Uterus (tissue), 3 donors: ENCODE measurements at regions not wholly inside any gene's neighbourhood (a gene's known extent, or its start where the extent isn't known, plus 50 kb on each side); places are given as distances from the start of the nearest gene placed in this dataset.

Source experiments
- DNase-seq, 2 donors: peaks; one replicate each; pipeline ENCODE4 v3.0.0-alpha.2; 2019 to 2020
- H3K27ac ChIP-seq, 2 donors: fragments of 200-600 bp; sonication (generic); 1 replicate in 1 of 2; 2 replicates in 1 of 2; pipeline ENCODE4 v1.5.1; 2016 to 2018
- H3K27me3 ChIP-seq, 2 donors: fragments of 200-600 bp; sonication (generic); one replicate each; pipeline ENCODE4 v1.5.1; 2018 to 2019; ENCODE audit warnings: control low read depth in 1 of 2
- H3K36me3 ChIP-seq, 2 donors: fragments of 200-600 bp; sonication (generic); one replicate each; pipeline ENCODE4 v1.5.1; 2019; ENCODE audit warnings: control low read depth in 1 of 2
- H3K4me1 ChIP-seq, 2 donors: fragments of 200-600 bp; sonication (generic); one replicate each; pipeline ENCODE4 v1.5.1; 2018 to 2019; ENCODE audit warnings: control low read depth in 1 of 2
- H3K4me3 ChIP-seq, 2 donors: fragments of 200-600 bp; sonication (generic); 1 replicate in 1 of 2; 2 replicates in 1 of 2; pipeline ENCODE4 v1.5.1; 2018 to 2019; ENCODE audit warnings: mild to moderate bottlenecking in 1 of 2
- H3K9me3 ChIP-seq, 2 donors: fragments of 200-600 bp; sonication (generic); one replicate each; pipeline ENCODE4 v1.5.1; 2019; ENCODE audit warnings: control low read depth in 1 of 2
- POLR2A ChIP-seq, 2 donors: fragments of 450-650 bp; IDR thresholded peaks; one replicate each; pipeline ENCODE4 v1.6.1; 2016; ENCODE audit warnings: antibody characterized with exemption in 2 of 2, mild to moderate bottlenecking in 1 of 2, moderate library complexity in 1 of 2
- intact Hi-C: fragments of 100-400 bp; cut with DNase I; formaldehyde crosslinking; loops from one replicate; pipeline ENCODE4 v1.15.1; 2023; ENCODE audit warnings: low total_unique reads
- TF ChIP-seq, protein P1 (sequence below), 4 experiments: fragments of 200-600 bp in 2 of 4; fragments of 450-650 bp in 2 of 4; sonication (generic) in 2 of 4; IDR thresholded peaks; one replicate each; pipeline ENCODE4 v1.5.1; 2016 to 2019; ENCODE audit warnings: antibody characterized with exemption in 4 of 4, mild to moderate bottlenecking in 2 of 4, moderate library complexity in 1 of 4
- donor health status: DM: yes; HTN: yes; CAD: no.

DNA sequence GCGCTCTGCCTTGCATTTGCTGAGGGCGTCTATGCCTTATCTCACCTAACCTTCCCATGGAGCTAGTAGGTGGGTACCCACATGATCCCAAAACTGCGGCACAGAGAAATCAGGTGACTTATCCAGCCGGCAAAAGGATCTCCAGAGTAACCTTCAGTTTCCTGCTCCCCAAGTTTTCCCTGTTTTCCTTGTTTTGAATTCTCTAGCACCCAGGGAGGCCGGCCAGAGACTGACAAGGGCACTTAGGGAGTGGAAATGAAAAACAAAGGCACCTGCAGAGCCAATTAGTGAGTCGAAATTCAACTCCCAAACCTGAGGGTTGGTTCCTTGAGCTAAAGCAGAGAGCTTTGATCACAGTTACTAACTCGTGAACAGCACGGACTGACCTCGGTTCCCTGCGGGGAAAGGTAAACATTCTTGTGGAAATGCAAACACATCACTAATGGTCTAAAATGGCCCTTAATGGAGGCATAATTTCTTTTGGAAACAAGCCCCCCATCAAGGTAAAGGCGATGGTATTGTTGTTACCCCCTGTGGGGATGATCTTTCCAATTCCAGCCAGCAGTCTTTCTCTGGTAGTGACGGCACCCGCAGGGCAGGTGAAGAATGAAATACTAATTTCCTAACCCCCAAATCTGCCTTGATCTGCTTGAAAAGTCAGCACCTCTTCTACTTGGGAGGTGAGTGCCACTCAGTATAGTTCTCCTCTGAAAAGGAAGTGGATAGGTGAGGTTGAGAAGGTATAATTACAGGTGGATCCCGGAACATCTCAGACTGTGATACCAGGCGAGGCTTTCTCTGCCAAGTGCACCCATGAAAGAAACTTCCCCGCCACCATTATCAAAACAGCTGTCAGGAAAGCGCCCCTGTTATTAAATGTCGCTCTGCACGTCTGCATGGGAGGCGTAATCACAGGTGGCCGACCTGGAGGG lies 365.6 kb upstream of the AUTS2 start:
- Histone ChIP-seq H3K27ac (no peak overlapping the region), H3K27me3 (no peaks in the 10 kb centered on the region), H3K9me3 (no peaks in the 10 kb centered on the region), H3K4me3 (no peak overlapping the region), H3K36me3 (no peaks in the 10 kb centered on the region), H3K4me1 (no peaks in the 10 kb centered on the region)
- DNase-seq, result no peak
- intact Hi-C loops, result no loop called here
- TF ChIP-seq, protein P1, sequence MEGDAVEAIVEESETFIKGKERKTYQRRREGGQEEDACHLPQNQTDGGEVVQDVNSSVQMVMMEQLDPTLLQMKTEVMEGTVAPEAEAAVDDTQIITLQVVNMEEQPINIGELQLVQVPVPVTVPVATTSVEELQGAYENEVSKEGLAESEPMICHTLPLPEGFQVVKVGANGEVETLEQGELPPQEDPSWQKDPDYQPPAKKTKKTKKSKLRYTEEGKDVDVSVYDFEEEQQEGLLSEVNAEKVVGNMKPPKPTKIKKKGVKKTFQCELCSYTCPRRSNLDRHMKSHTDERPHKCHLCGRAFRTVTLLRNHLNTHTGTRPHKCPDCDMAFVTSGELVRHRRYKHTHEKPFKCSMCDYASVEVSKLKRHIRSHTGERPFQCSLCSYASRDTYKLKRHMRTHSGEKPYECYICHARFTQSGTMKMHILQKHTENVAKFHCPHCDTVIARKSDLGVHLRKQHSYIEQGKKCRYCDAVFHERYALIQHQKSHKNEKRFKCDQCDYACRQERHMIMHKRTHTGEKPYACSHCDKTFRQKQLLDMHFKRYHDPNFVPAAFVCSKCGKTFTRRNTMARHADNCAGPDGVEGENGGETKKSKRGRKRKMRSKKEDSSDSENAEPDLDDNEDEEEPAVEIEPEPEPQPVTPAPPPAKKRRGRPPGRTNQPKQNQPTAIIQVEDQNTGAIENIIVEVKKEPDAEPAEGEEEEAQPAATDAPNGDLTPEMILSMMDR (IDR thresholded peaks at IDR 0.05), result no peak
- no peak for TF ChIP-seq POLR2A (IDR thresholded peaks at IDR 0.05)

DNA sequence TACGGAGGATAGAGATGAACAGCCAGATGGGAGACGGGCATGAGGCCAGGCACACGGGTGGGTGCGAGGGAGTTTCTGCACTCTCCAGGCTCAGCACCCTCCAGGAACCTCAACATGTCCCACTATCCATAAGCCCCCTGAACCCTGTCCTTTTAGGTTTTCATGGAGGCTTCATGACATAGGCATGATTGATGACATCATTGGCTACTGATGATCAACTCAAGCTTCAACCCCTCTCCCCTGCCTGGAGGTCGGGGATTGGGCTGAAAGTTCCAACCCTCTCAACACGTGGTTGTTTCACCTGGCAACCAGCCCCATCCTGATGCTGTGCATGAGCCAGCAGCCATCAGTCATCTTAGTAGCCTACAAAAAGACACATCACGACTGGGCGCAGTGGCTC lies 360.7 kb upstream of the AUTS2 start:
- H3K27ac ChIP-seq, result no peak overlapping the region
- H3K9me3 ChIP-seq, result no peaks in the 10 kb centered on the region
- DNase-seq, result no peak
- H3K4me1 ChIP-seq, result no peaks in the 10 kb centered on the region
- no peak overlapping the region for H3K4me3 ChIP-seq
- no peaks in the 10 kb centered on the region for H3K36me3 ChIP-seq
- H3K27me3 ChIP-seq, result no peaks in the 10 kb centered on the region
- TF ChIP-seq POLR2A (IDR thresholded peaks at IDR 0.05), result no peak
- intact Hi-C loops, result no loop called here

DNA sequence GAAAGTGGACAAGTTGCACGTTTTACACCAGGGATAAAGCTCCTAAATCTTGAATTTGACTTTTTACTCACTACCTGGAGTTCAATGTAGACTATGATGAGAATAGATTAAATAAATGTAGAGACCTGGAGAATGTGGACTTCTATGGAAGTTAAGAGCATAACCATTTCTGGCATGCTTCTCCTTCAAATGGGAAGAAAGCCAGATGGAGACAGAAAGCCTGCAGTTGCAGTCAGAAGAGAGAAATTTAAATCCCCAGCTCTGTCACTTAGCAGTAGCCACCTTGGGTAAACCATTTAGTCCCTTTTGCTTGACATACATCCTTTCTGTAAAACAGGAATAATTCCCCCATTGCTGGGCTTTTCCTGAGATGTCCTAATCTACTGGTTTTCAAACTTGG lies 355.3 kb upstream of the AUTS2 start:
- no peak overlapping the region for H3K4me3 ChIP-seq
- H3K36me3 ChIP-seq, result no peaks in the 10 kb centered on the region
- H3K27me3 ChIP-seq, result no peaks in the 10 kb centered on the region
- no peaks in the 10 kb centered on the region for H3K9me3 ChIP-seq
- DNase-seq, result no peak
- no peak overlapping the region for H3K27ac ChIP-seq
- TF ChIP-seq, protein P1 (IDR thresholded peaks at IDR 0.05), result no peak
- intact Hi-C loops, result no loop called here
- no peaks in the 10 kb centered on the region for H3K4me1 ChIP-seq

DNA sequence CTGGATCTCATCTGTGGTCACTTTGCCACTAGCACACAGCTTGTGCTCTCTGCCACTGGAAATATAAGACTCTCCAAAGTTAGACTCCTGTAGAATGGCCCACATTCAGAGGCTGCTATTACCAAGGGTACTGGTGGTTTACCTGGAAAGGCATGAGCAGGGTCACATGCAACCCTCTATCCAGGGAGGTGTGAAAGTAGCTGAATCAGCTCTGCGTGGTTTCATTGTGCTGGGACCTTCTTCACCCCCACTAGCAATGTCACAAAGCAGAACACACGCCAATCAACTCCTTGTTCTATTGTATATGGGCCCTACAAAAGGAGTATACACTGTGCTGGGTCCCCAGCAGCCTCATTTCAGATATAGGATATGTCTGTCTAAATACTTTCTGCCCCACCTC lies 353.6 kb upstream of the AUTS2 start:
- no peaks in the 10 kb centered on the region for H3K27me3 ChIP-seq
- H3K9me3 ChIP-seq, result no peaks in the 10 kb centered on the region
- TF ChIP-seq, protein P1 (IDR thresholded peaks at IDR 0.05), result no peak
- no peak for TF ChIP-seq POLR2A (IDR thresholded peaks at IDR 0.05)
- H3K36me3 ChIP-seq, result no peaks in the 10 kb centered on the region
- intact Hi-C loops, result no loop called here
- H3K27ac ChIP-seq, result no peak overlapping the region
- no peak overlapping the region for H3K4me3 ChIP-seq
- H3K4me1 ChIP-seq, result no peaks in the 10 kb centered on the region
- DNase-seq, result no peak

DNA sequence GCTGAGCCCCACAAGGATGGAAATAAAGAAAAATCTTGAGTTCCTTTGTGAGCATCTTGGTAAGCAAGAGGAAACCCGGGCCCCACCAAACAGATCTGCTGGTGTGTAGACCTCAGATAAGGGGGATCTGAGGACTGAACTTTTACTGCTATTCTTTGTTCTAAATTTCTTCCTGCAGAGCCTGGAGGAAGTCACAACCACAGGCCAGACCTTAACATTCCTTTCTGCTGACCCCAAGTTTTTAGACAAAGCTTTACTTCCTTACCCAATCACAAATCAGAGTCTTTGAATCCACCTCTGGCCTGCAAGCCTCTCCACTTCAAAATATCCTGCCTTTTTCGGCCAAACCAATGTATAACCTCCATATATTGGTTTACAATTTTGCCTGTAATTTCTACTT lies 352.6 kb upstream of the AUTS2 start:
- Histone ChIP-seq H3K4me1 (no peaks in the 10 kb centered on the region), H3K9me3 (no peaks in the 10 kb centered on the region), H3K27me3 (no peaks in the 10 kb centered on the region), H3K36me3 (no peaks in the 10 kb centered on the region), H3K4me3 (no peak overlapping the region), H3K27ac (no peak overlapping the region)
- TF ChIP-seq, protein P1 (IDR thresholded peaks at IDR 0.05), result no peak
- TF ChIP-seq POLR2A (IDR thresholded peaks at IDR 0.05), result no peak
- DNase-seq, result no peak
- intact Hi-C loops, result no loop called here
